Astrocyte (in vitro differentiated cells and primary cell): ENCODE measurements at regions not wholly inside any gene's neighbourhood (a gene's known extent, or its start where the extent isn't known, plus 50 kb on each side); places are given as distances from the start of the nearest gene placed in this dataset.

ENCODE experiments used
- DNase-seq: peaks from one replicate; pipeline ENCODE4 v3.0.0-alpha.2; 2010; ENCODE audit warnings: low read depth
- FAIRE-seq: peaks from 2 replicates; lab custom pipeline; 2011; peaks lifted over from hg19 to GRCh38; lab: Jason Lieb, UNC
- H2AFZ ChIP-seq: 2 replicates; pipeline ENCODE4 v1.6.0; 2012; ENCODE audit warnings: low read depth, low read length, inconsistent platforms
- H3K27ac ChIP-seq: 2 replicates; pipeline ENCODE4 v1.5.1; 2011; ENCODE audit warnings: low read depth, low read length, inconsistent platforms
- H3K27me3 ChIP-seq: 2 replicates; pipeline ENCODE4 v1.6.0; 2011; ENCODE audit warnings: low read length, inconsistent platforms; ENCODE audit not compliant: insufficient read depth
- H3K36me3 ChIP-seq: 2 replicates; pipeline ENCODE4 v1.5.1; 2011; ENCODE audit warnings: low read length, inconsistent platforms; ENCODE audit not compliant: insufficient read depth
- H3K4me1 ChIP-seq: 2 replicates; pipeline ENCODE4 v1.5.1; 2011; ENCODE audit warnings: low read length, inconsistent platforms; ENCODE audit not compliant: insufficient read depth
- H3K4me2 ChIP-seq: 2 replicates; pipeline ENCODE4 v1.6.0; 2012; ENCODE audit warnings: low read length, inconsistent platforms
- H3K4me3 ChIP-seq: 2 replicates; pipeline ENCODE4 v1.5.1; 2011; ENCODE audit warnings: low read depth, mild to moderate bottlenecking, low read length, inconsistent platforms; ENCODE audit not compliant: insufficient read depth
- H3K79me2 ChIP-seq: 2 replicates; pipeline ENCODE4 v1.6.0; 2012; ENCODE audit warnings: mild to moderate bottlenecking, low read length, inconsistent platforms; ENCODE audit not compliant: insufficient read depth
- H3K9ac ChIP-seq: 2 replicates; pipeline ENCODE4 v1.6.0; 2012; ENCODE audit warnings: mild to moderate bottlenecking, low read length, inconsistent platforms
- H3K9me3 ChIP-seq: 2 replicates; pipeline ENCODE4 v1.5.1; 2012; ENCODE audit warnings: low read depth, mild to moderate bottlenecking, low read length, inconsistent platforms; ENCODE audit not compliant: insufficient read depth
- H4K20me1 ChIP-seq: 2 replicates; pipeline ENCODE4 v1.6.0; 2012; ENCODE audit warnings: low read length, inconsistent platforms; ENCODE audit not compliant: insufficient read depth
- H3K27ac Mint-ChIP-seq: one replicate; pipeline ENCODE4 v1.8.0; 2021; ENCODE audit warnings: mild to moderate bottlenecking, mixed read lengths; ENCODE audit not compliant: unreplicated experiment
- H3K27me3 Mint-ChIP-seq: one replicate; pipeline ENCODE4 v1.8.0; 2021; ENCODE audit warnings: low read depth, mixed read lengths; ENCODE audit not compliant: unreplicated experiment
- H3K36me3 Mint-ChIP-seq: one replicate; pipeline ENCODE4 v1.8.0; 2021; ENCODE audit warnings: low read depth, mixed read lengths; ENCODE audit not compliant: unreplicated experiment
- H3K4me1 Mint-ChIP-seq: one replicate; pipeline ENCODE4 v1.8.0; 2021; ENCODE audit warnings: low read depth, mixed read lengths; ENCODE audit not compliant: unreplicated experiment
- H3K4me3 Mint-ChIP-seq: one replicate; pipeline ENCODE4 v1.8.0; 2021; ENCODE audit warnings: mild to moderate bottlenecking, moderate library complexity, mixed read lengths; ENCODE audit not compliant: unreplicated experiment
- H3K9me3 Mint-ChIP-seq: one replicate; pipeline ENCODE4 v1.8.0; 2021; ENCODE audit warnings: mild to moderate bottlenecking, mixed read lengths; ENCODE audit not compliant: unreplicated experiment
- EZH2 ChIP-seq: IDR thresholded peaks from 2 replicates; pipeline ENCODE4 v1.6.1; 2012; ENCODE audit warnings: mild to moderate bottlenecking, low read length, inconsistent platforms; ENCODE audit not compliant: insufficient read depth
- TF ChIP-seq, protein P1 (sequence below): IDR thresholded peaks from 2 replicates; pipeline ENCODE4 v1.5.1; 2011; ENCODE audit warnings: low read depth, mild to moderate bottlenecking, inconsistent platforms, low read length, moderate library complexity; ENCODE audit not compliant: insufficient read depth

DNA sequence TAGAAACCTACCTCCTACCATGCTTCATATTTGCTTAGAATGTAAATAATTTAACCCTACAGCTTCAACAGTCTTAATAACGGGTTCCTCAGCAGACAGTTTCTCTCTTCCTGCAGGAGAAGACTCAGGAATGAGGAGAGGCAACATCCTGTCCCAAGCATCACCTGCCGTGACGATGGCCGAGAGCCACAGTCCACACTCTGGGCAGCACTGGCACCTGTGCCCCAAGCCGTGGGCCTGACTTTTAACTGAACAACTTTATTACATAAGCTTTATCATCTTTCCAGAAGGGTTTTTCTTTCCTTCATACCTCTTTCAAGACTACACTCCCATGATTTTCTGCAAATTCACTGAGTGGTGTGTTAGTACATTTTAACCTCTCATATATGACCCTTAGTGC lies 856.0 kb downstream of the GALR1 start:
- H3K4me3 Mint-ChIP-seq, result no peak overlapping the region

DNA sequence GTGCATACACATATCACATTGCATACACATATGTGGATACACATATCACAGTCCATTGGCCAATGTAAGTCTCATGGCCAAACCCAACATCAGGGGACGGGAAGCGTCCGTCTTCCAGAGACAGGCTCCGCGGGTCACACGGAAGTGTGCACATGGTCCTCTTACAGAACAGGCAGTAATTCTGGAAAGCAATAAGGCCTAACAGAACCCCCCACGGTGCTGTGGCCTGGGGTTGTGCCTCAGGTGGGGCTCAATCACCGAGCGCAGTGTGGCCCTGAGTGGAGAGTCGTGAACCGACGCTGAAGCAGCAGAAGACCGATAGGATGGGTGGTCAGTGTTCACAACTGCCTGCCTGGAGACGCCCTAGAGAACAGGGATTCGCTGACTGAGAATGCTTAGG lies 857.3 kb downstream of the GALR1 start:
- H3K36me3 ChIP-seq, result no peaks in the 10 kb centered on the region
- Mint-ChIP-seq H3K4me1 (no peaks in the 10 kb centered on the region), H3K9me3 (peaks cover 13% of the 10 kb centered on the region), H3K27ac (no peak overlapping the region), H3K27me3 (no peaks in the 10 kb centered on the region), H3K4me3 (no peak overlapping the region), H3K36me3 (no peaks in the 10 kb centered on the region)
- H3K4me2 ChIP-seq, result no peak overlapping the region
- no peaks in the 10 kb centered on the region for H4K20me1 ChIP-seq
- H2AFZ ChIP-seq, result no peak overlapping the region
- no peak for DNase-seq
- H3K27me3 ChIP-seq, result no peaks in the 10 kb centered on the region
- no peaks in the 10 kb centered on the region for H3K79me2 ChIP-seq
- TF ChIP-seq, protein P1, sequence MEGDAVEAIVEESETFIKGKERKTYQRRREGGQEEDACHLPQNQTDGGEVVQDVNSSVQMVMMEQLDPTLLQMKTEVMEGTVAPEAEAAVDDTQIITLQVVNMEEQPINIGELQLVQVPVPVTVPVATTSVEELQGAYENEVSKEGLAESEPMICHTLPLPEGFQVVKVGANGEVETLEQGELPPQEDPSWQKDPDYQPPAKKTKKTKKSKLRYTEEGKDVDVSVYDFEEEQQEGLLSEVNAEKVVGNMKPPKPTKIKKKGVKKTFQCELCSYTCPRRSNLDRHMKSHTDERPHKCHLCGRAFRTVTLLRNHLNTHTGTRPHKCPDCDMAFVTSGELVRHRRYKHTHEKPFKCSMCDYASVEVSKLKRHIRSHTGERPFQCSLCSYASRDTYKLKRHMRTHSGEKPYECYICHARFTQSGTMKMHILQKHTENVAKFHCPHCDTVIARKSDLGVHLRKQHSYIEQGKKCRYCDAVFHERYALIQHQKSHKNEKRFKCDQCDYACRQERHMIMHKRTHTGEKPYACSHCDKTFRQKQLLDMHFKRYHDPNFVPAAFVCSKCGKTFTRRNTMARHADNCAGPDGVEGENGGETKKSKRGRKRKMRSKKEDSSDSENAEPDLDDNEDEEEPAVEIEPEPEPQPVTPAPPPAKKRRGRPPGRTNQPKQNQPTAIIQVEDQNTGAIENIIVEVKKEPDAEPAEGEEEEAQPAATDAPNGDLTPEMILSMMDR, result no peak
- no peak for TF ChIP-seq EZH2
- H3K9me3 ChIP-seq, result peaks cover 20% of the 10 kb centered on the region
- no peak overlapping the region for H3K4me3 ChIP-seq
- H3K4me1 ChIP-seq, result no peaks in the 10 kb centered on the region
- no peak for FAIRE-seq
- H3K9ac ChIP-seq, result no peak overlapping the region
- no peak overlapping the region for H3K27ac ChIP-seq

More for the DNA sequence above, 856.0 kb downstream of the GALR1 start:
- Mint-ChIP-seq H3K9me3 (peaks cover 15% of the 10 kb centered on the region), H3K36me3 (no peaks in the 10 kb centered on the region), H3K4me1 (no peaks in the 10 kb centered on the region), H3K27me3 (no peaks in the 10 kb centered on the region), H3K27ac (no peak overlapping the region)
- Histone ChIP-seq H3K9ac (no peak overlapping the region), H3K4me2 (no peak overlapping the region), H4K20me1 (no peaks in the 10 kb centered on the region), H3K79me2 (no peaks in the 10 kb centered on the region), H3K27ac (no peak overlapping the region), H2AFZ (no peak overlapping the region), H3K36me3 (no peaks in the 10 kb centered on the region), H3K9me3 (peaks cover 25% of the 10 kb centered on the region), H3K27me3 (no peaks in the 10 kb centered on the region), H3K4me3 (no peak overlapping the region), H3K4me1 (no peaks in the 10 kb centered on the region)
- DNase-seq (no peak), FAIRE-seq (no peak)
- TF ChIP-seq, protein P1, result no peak
- no peak for TF ChIP-seq EZH2

DNA sequence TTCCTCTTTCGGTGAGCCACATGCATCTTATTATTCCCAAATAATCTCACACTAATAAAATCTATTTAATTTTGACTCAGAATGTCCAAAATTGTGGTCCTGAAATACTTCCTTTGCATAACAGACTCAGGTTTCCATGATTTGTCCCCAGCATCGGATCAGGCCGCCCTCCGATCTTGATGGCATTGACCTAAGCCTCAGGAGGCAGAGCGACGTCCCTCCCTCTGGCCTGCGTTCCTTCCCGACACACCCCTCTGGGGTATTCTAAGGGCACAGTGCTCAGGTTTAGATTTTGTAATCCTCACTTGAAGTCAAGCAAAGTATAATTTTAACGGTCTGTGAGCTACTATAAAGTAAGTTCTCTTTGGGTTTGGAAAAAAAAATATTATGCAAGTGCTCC lies 857.7 kb downstream of the GALR1 start:
- no peak overlapping the region for H3K4me3 ChIP-seq
- DNase-seq, result no peak
- H3K27ac Mint-ChIP-seq, result no peak overlapping the region
- no peaks in the 10 kb centered on the region for H3K27me3 ChIP-seq
- H3K36me3 ChIP-seq, result no peaks in the 10 kb centered on the region
- H4K20me1 ChIP-seq, result no peaks in the 10 kb centered on the region
- no peak overlapping the region for H3K4me3 Mint-ChIP-seq
- no peaks in the 10 kb centered on the region for H3K79me2 ChIP-seq
- H3K9me3 Mint-ChIP-seq, result peaks cover 11% of the 10 kb centered on the region
- H3K4me1 ChIP-seq, result no peaks in the 10 kb centered on the region
- no peaks in the 10 kb centered on the region for H3K4me1 Mint-ChIP-seq
- H3K27me3 Mint-ChIP-seq, result no peaks in the 10 kb centered on the region
- H3K9me3 ChIP-seq, result peaks cover 18% of the 10 kb centered on the region
- TF ChIP-seq, protein P1, result no peak
- no peak for TF ChIP-seq EZH2
- H3K27ac ChIP-seq, result no peak overlapping the region
- no peak overlapping the region for H3K4me2 ChIP-seq
- no peak for FAIRE-seq
- no peaks in the 10 kb centered on the region for H3K36me3 Mint-ChIP-seq
- H3K9ac ChIP-seq, result no peak overlapping the region
- no peak overlapping the region for H2AFZ ChIP-seq
